H1 (cell line): ENCODE measurements at regions not wholly inside any gene's neighbourhood (a gene's known extent, or its start where the extent isn't known, plus 50 kb on each side); places are given as distances from the start of the nearest gene placed in this dataset.

ENCODE experiments used
- ASH2L ChIP-seq: fragments of 200-600, 300-600 bp; sonication (generic); IDR thresholded peaks from one replicate; pipeline ENCODE4 v1.7.1; 2017; ENCODE audit warnings: low read length
- CHD7 ChIP-seq: fragments of 300-600 bp; sonication (generic); IDR thresholded peaks from 2 replicates; pipeline ENCODE4 v1.7.1; 2012; ENCODE audit warnings: low read length, moderate library complexity, mild to moderate bottlenecking, inconsistent platforms; ENCODE audit not compliant: insufficient replicate concordance
- EGR1 ChIP-seq: IDR thresholded peaks from 2 replicates; pipeline ENCODE4 v1.6.1; 2011; ENCODE audit warnings: low read depth, low read length, borderline replicate concordance
- EP300 ChIP-seq, 2 experiments: IDR thresholded peaks; 1 replicate in 1 of 2; 2 replicates in 1 of 2; pipeline ENCODE4 v1.6.1; 2011 to 2012; ENCODE audit warnings: low read depth in 2 of 2, low read length in 2 of 2, mild to moderate bottlenecking in 2 of 2, borderline replicate concordance in 1 of 2, inconsistent platforms in 1 of 2, moderate library complexity in 1 of 2
- PHF8 ChIP-seq: fragments of 200-600 bp; sonication (generic); conservative IDR thresholded peaks from 2 replicates; pipeline ENCODE4 v1.7.1; 2012; ENCODE audit warnings: low read depth, mild to moderate bottlenecking, inconsistent platforms, low read length, moderate library complexity
- TBP ChIP-seq: IDR thresholded peaks from 2 replicates; pipeline ENCODE4 v1.6.1; 2011; ENCODE audit warnings: low read depth, low read length, improper control_type of control experiment

- no peak for TF ChIP-seq CHD7
- TF ChIP-seq PHF8: no peak
- TF ChIP-seq ASH2L: no peak
- no peak for TF ChIP-seq TBP
- TF ChIP-seq EGR1: no peak
- no peak for TF ChIP-seq EP300 (IDR thresholded peaks at IDR 0.05; ENCODE audit: borderline replicate concordance in 1 of 2, low read depth in 2 of 2, low read length in 2 of 2)
These were observed 234.3 kb downstream of the C12orf50 start (continued) for GRCh38 chr12:87794854-87795253.
